Fibroblast of skin of scalp (primary cell): ENCODE measurements at regions not wholly inside any gene's neighbourhood (a gene's known extent, or its start where the extent isn't known, plus 50 kb on each side); places are given as distances from the start of the nearest gene placed in this dataset.
"Not testable (repeated sequence)": the region's sequence is repeated elsewhere in the genome, so short reads cannot be mapped to it uniquely, and the experiment has no call there.

ENCODE experiments used
- DNase-seq: peaks from one replicate; pipeline ENCODE4 v3.0.0-alpha.2; 2013

DNA sequence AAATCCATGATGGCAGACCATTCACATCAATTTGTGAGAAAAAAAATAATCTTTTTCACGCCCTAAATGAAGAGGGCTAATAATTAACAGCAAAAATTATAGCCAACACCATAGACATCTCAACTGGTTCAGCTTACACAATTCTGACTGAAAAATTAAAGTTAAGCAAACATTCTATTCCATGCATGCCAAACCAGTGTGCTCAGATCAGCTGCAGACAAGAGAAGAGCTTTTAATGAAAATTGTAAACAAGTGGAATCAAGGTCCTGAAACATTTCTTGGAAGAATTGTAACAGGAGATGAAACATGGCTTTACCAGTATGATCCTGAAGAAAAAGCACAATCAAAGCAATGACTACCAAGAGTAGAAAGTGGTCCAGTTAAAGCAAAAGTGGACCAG lies 710.4 kb downstream of the EPHA7 start:
- no peak for DNase-seq

GRCh38 chr6:92708270-92708669 lies 711.1 kb downstream of the EPHA7 start:
- DNase-seq = no peak

DNA sequence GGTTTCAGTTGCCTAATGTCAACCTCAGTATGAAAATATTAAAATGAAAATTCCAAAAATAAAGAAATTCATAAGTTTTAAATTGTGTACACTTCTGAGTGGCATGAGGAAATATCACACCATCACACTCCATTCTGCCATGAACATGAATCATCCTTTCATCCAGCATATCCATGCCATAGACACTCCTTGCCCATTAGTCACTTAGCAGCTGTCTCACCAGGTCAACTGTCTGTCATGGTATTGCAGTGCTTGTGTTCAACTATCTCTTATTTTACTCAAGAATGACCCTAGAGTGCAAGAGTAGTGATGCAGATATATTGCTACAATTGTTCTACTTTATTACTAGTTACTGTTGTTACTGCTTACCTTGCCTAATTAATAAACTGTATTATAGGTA lies 712.4 kb downstream of the EPHA7 start:
- DNase-seq = no peak

DNA sequence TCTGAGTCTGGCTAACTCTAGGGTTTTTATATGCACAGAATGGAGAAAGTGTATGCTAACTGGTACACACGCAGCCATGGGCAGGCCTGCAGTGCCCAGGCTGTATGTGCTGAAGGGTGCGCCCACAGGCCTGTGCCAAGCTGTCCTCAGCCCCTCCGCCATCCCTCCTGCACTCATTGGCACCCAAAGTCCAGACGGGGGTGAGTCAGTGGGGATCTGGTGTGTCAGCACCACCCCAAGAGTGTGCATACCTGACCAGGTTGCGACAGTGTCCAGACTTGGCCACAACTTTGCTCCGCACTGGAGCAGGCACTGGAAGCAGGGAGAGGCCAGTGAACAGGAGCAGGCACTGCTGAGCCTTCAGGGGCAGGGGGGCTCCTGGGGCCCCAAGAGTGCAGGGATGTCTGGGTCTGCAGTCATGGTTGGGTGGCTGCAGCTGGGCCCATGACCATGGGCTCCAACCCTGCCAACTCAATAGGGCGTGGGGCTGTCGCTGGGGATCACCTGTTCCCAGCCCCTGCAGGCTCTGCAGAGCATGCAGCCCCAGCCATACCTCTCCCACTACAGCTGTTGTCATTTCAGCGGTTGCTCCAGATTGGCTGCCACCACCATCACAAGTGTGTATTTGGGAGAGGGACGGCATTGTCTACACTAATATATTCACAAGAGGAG lies 717.8 kb downstream of the EPHA7 start:
- no peak for DNase-seq

DNA sequence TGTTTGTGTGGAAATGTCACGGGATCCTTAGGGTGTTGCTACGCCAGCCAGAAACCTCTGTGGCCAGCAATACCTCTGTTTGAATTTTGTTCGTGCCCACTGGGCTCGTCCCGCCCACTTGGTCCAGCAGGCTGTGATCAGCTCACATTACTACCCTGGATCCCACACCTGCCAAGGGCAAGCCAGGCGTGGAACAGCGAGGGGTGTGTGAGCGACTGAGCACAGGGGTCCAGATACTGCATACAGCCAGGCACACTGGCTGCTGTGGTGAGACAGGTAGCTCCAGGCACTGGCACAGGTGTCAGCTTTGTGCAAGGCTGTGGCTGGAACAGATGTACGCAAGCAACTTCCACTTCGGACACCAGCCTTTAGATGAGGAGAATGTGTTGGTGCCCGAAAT lies 718.9 kb downstream of the EPHA7 start:
- DNase-seq = no peak

DNA sequence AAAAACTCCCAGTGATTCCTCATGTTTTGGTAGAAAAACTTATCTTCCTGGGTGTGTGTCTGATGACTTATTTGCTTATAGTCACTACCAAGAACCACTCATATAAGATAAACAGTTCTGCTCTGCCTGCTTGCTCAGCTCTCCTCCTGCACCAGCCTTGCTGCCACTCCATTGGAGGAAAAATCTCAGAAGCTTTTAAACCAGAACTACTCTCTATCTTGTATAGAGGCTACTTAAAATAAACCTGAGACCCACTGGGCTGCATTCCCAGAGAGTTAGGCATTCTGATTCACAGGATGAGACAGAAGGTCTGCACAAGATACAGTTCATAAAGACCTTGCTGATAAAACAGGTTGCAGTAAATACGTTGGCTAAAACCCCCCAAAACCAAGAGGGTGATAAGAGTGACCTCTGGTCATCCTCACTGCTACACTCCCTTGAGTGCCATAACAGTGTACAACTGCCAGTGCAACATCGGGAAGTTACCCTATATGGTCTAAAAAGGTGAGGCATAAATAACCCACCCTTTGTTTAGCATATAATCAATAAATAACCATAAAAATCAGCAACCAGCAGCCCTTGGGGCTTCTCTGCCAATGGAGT lies 728.3 kb downstream of the EPHA7 start:
- DNase-seq = no peak

DNA sequence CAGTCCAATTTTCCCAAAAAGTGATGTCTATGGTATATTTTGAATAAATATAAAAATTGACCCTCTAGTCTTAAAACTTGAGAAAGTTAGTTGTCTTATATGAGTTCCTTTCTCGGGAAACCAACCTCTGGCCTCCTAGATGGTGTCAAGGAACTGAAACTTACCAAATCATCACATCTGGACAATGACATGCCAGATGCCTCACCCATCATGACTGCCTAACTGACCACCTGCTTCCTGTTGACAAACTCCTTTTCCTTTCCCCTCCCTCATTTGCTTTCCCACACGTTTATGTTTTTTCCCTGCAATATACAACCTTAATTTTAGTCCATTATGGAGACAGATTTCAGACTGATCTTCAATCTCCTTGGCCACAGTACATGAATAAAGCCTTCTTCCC lies 731.0 kb downstream of the EPHA7 start:
- DNase-seq = no peak

DNA sequence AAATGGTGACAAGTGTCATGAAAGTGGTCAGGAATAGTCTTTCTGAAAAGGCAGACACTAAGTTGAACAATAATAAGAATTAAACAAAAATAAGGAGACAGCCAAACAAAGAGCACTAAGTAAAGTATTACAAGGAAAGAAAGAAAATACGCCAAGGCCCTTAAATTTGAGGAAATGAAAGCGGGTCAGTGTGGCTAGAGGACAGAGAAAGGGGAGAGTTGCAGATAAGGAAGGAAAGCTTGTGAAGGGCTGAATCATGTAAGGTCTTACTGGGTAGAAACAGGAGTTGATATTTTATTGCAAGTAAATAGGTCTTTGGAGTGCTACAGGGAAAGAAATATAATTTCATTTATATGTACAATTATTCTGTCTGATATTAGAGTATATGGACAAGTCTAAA lies 732.1 kb downstream of the EPHA7 start:
- DNase-seq = no peak

GRCh38 chr6:92684386-92684785 lies 735.0 kb downstream of the EPHA7 start:
- DNase-seq = no peak

- DNase-seq = no peak
Observed at GRCh38 chr6:92683748-92684147, 735.6 kb downstream of the EPHA7 start.

DNA sequence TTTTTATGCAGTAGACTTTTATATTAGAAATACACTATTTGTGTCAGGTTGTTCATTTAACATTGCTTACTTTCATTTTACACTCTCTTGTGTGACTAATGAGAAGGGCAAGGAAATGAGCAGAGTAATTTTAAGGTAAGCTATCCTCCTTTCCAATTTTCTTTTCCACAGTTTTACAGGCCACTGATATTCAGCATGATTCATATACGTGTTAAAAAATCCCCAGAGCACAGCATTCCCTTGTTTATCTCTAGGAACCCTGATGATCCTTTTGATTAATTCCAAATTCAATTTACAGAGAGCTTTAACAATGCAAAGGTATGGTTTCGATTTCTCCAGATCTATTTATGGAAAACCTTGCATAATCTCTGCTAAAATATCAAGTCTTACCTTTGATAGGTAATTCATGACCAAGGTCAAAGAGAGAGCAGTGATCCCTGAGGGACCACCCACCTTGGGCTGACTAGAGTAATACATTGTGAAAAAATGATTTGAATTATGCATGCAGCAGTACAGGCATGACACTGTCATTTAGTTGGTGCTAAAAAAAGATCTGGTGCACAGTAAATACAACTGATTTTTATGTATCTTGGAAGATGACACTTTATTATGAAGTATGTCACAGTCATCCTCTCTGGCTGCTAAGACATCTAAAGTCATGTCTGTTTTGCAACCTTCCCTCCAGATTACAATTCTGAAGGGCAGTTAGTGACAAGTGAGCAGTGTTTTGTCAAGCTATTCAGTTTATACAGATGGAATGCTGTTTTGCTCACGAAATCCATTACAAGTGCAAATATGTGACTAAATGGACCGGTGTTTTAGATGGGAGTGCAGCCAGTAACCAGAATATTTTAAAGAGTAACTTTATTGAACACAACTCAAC lies 736.6 kb downstream of the EPHA7 start:
- DNase-seq = no peak

DNA sequence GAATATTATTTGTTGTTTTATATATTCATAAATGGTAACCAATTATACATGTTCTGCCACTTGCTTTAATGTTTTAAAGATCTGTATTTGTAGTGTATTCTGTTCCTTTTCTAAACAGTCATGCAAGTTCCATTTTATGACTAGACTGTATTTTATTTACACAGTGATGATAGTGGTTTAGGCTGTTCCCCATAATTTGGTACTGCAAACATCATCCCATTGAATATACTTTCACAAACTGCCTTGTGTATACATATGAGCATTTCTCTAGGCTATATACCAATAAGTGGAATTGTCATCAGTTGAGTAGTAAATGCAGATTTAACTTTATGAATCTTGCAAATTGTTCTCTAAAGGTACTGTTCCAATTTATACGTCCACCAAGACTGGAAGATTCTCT lies 738.0 kb downstream of the EPHA7 start:
- DNase-seq = no peak

GRCh38 chr6:92671462-92671861 lies 747.9 kb downstream of the EPHA7 start:
- DNase-seq = not testable (repeated sequence)

DNA sequence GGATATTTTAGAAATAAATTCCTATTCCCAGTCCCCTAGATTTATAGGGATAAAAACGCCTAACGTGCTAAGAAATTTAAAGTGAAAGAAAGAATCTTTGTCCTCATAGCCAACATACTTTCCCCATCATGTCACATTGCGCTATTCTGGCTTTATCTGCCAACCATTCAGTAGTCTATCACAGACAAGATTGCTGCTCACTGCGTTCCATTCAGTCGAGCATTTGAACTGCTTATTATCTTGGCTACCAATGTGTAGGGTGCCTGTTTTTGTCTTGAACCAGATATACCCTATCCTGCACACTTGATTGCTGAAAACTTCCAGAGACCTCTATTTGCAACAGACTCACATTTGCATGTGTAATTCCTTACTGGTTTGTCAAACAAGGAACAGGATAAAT lies 751.5 kb downstream of the EPHA7 start:
- no peak for DNase-seq

GRCh38 chr6:92648364-92649086 lies 770.8 kb downstream of the EPHA7 start:
- no peak for DNase-seq

- no peak for DNase-seq
Observed at GRCh38 chr6:92647630-92648029, 771.7 kb downstream of the EPHA7 start.

GRCh38 chr6:92644104-92644791 lies 775.1 kb downstream of the EPHA7 start:
- peak; percentile 2 for DNase-seq

DNA sequence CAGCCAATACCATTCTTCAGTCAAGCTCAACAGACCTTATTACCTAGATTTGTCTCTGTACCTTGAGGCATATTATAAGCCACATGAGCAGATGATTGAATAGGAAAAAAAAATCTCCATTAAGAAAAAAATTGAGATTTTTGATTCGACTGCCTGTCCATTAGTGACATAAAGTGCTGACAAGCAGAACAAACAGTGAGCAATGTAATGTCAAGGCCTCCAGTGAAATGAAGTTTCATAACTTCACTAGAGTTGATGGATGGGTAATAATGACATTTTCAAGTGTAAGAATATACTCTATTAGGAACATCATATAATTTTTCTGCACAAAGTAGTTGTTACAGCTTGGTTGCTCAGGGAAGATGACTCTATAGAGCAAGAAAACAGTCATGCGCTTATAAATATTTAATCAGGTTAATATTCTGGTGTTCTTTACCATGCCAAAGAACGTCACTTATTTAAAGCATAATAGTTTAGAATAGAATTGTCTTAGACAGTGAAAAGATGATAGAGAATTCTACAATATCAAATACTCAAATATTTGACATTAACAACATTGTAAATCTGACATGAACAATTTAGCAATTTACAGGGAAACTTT lies 783.7 kb downstream of the EPHA7 start:
- no peak for DNase-seq

DNA sequence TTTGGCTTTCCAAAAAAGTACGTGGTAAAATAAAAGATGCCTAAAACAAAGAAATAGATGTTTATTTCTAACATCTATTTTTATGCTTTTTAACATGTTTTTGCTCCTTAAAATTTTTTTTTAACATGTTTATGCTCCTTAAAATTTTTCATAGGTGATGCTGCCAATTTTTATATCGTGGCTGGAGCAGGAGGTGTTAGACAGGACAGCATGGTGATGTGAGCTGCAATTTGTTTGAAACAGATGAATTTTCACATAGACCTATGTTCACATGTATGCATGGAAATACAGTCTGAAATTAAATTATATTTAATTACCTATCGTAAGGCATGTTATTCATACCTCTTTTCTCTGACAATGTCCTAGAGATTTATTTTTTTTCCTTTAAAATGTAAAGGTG lies 784.8 kb downstream of the EPHA7 start:
- no peak for DNase-seq

GRCh38 chr6:92623431-92623830 lies 795.9 kb downstream of the EPHA7 start:
- no peak for DNase-seq

DNA sequence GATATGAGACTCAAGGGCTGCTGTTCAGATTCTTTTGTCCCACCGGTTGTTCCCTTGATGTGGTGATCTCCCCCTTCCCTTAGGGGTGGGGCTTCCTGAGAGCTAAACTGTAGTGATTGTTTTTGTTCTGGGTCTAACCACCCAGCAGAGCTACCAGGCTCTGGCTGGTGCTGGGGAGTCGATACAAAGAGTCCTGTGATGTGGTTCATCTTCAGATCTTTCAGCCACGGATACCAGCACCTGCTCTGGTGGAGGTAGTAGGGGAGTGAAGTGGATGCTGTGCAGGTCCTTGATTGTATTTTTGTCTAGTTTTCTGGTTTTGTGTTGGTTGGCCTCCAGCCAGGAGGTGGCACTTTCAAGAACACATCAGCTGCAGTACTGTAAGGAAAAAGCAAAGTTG lies 801.6 kb downstream of the EPHA7 start:
- DNase-seq = no peak

- DNase-seq = no peak
Observed at GRCh38 chr6:92608751-92609150, 810.6 kb downstream of the EPHA7 start.
